A549 (cell line): ENCODE measurements at regions not wholly inside any gene's neighbourhood (a gene's known extent, or its start where the extent isn't known, plus 50 kb on each side); places are given as distances from the start of the nearest gene placed in this dataset.
A peak's percentile ranks its signal among the peaks of the same experiment; 100 is the strongest.

ENCODE experiments used
- ATAC-seq, 2 experiments: fragments of 200-7000 bp in 1 of 2; fragments of >200 bp in 1 of 2; cut with Nextera tagmentation in 1 of 2; cut with Tn5 transposase in 1 of 2; 3 replicates each; pipeline versions ENCODE4 v1.8.0 to v1.9.1; 2018 to 2020; ENCODE audit warnings: mild to moderate bottlenecking in 1 of 2, moderate library complexity in 1 of 2
- CTCF ChIA-PET: fragments of 300-600 bp; sonication (Branson Sonifier 250); formaldehyde crosslinking; extraction: SDS; loops from one replicate; lab custom pipeline; 2021; ENCODE audit warnings: antibody characterized with exemption, inconsistent platforms; lab: Yijun Ruan, JAX
- POLR2A ChIA-PET: fragments of 350-600 bp; formaldehyde crosslinking; extraction: SDS; loops from one replicate; lab custom pipeline; 2021; ENCODE audit warnings: antibody characterized with exemption, inconsistent platforms; lab: Yijun Ruan, JAX
- DNase-seq, 2 experiments: peaks; one replicate each; pipeline versions ENCODE4 v3.0.0 to v3.0.0-alpha.2; 2011 to 2016; ENCODE audit warnings: low read depth in 1 of 2, low spot score in 1 of 2
- FAIRE-seq: peaks from 2 replicates; lab custom pipeline; 2011; peaks lifted over from hg19 to GRCh38; lab: Jason Lieb, UNC
- H3K27ac ChIP-seq, 2 experiments: fragments of >200 bp; sonication (Bioruptor Twin); formaldehyde crosslinking; 3 replicates each; pipeline ENCODE4 v1.5.1; 2016 to 2017
- H3K4me1 ChIP-seq: fragments of >200 bp; sonication (Bioruptor Twin); formaldehyde crosslinking; 3 replicates; pipeline ENCODE4 v1.6.1; 2016
- H3K4me2 ChIP-seq: fragments of >200 bp; sonication (Bioruptor Twin); formaldehyde crosslinking; 3 replicates; pipeline ENCODE4 v1.6.1; 2016
- H3K4me3 ChIP-seq: fragments of >200 bp; sonication (Bioruptor Twin); formaldehyde crosslinking; 3 replicates; pipeline ENCODE4 v1.5.1; 2016
- H3K9me3 ChIP-seq: fragments of >200 bp; sonication (Bioruptor Twin); formaldehyde crosslinking; 3 replicates; pipeline ENCODE4 v1.6.1; 2016
- BHLHE40 ChIP-seq: IDR thresholded peaks from 2 replicates; pipeline ENCODE4 v1.6.1; 2012; ENCODE audit warnings: low read depth, low read length, inconsistent platforms
- CEBPB ChIP-seq, 2 experiments: fragments of >200 bp in 1 of 2; sonication (Bioruptor Twin) in 1 of 2; formaldehyde crosslinking in 1 of 2; IDR thresholded peaks; 2 replicates each; pipeline ENCODE4 v1.6.1; 2012 to 2016
- CHD2 ChIP-seq: fragments of 150-350 bp; IDR thresholded peaks from 2 replicates; pipeline ENCODE4 v1.6.1; 2014; ENCODE audit warnings: low read length; ENCODE audit not compliant: partially characterized antibody
- CHD4 ChIP-seq: fragments of 200-600 bp; sonication (generic); IDR thresholded peaks from 2 replicates; pipeline ENCODE4 v1.6.1; 2016; ENCODE audit warnings: antibody characterized with exemption, mild to moderate bottlenecking, borderline replicate concordance
- HDAC2 ChIP-seq: fragments of 200-600 bp; sonication (generic); IDR thresholded peaks from 2 replicates; pipeline ENCODE4 v1.6.1; 2016
- HOXA7 ChIP-seq: fragments of 250-450 bp; sonication (Bioruptor Pico); IDR thresholded peaks from 2 replicates; pipeline ENCODE4 v1.5.0; 2020; ENCODE audit warnings: mild to moderate bottlenecking, moderate library complexity
- HOXB5 ChIP-seq: fragments of 250-450 bp; sonication (Bioruptor Pico); IDR thresholded peaks from 2 replicates; pipeline ENCODE4 v1.5.0; 2020; ENCODE audit warnings: mild to moderate bottlenecking, moderate library complexity
- JUNB ChIP-seq: fragments of >200 bp; sonication (Bioruptor Twin); formaldehyde crosslinking; IDR thresholded peaks from 2 replicates; pipeline ENCODE4 v1.6.1; 2016
- KDM5A ChIP-seq: fragments of 200-600 bp; sonication (generic); IDR thresholded peaks from 2 replicates; pipeline ENCODE4 v1.6.1; 2016; ENCODE audit warnings: antibody characterized with exemption, mild to moderate bottlenecking
- MAFK ChIP-seq: fragments of 450-650 bp; IDR thresholded peaks from 2 replicates; pipeline ENCODE4 v1.6.1; 2014; ENCODE audit not compliant: partially characterized antibody
- MYC ChIP-seq: IDR thresholded peaks from 2 replicates; pipeline ENCODE4 v1.6.1; 2012; ENCODE audit warnings: mild to moderate bottlenecking, inconsistent platforms, low read length, improper control_type of control experiment, borderline replicate concordance
- NPAS2 ChIP-seq: fragments of 250-450 bp; sonication (Bioruptor Pico); IDR thresholded peaks from 2 replicates; pipeline ENCODE4 v1.8.0; 2022; ENCODE audit warnings: mild to moderate bottlenecking, moderate library complexity, borderline replicate concordance
- NR3C1 ChIP-seq: fragments of >200 bp; sonication (Bioruptor Twin); formaldehyde crosslinking; IDR thresholded peaks from 3 replicates; pipeline ENCODE4 v1.6.1; 2017
- POLR2A ChIP-seq: IDR thresholded peaks from 2 replicates; pipeline ENCODE4 v1.6.1; 2012; ENCODE audit warnings: mild to moderate bottlenecking, low read length
- POLR2AphosphoS2 ChIP-seq: conservative IDR thresholded peaks from 2 replicates; pipeline ENCODE4 v1.6.1; 2012; ENCODE audit warnings: low read length, improper control_type of control experiment, inconsistent platforms
- RARB ChIP-seq: fragments of 250-450 bp; sonication (Bioruptor Pico); IDR thresholded peaks from 2 replicates; pipeline ENCODE4 v1.8.0; 2021; ENCODE audit warnings: mild to moderate bottlenecking, moderate library complexity
- RCOR1 ChIP-seq: fragments of 150-350 bp; IDR thresholded peaks from 2 replicates; pipeline ENCODE4 v1.6.1; 2014; ENCODE audit warnings: antibody characterized with exemption, low read length, low read depth
- SMC3 ChIP-seq: fragments of >200 bp; sonication (Bioruptor Twin); formaldehyde crosslinking; IDR thresholded peaks from 3 replicates; pipeline ENCODE4 v1.6.1; 2018; ENCODE audit warnings: inconsistent platforms
- ZC3H11A ChIP-seq: fragments of 450-650 bp; IDR thresholded peaks from 2 replicates; pipeline ENCODE4 v1.6.1; 2014; ENCODE audit warnings: antibody characterized with exemption, mild to moderate bottlenecking
- ZNF302 ChIP-seq: fragments of 250-450 bp; sonication (Bioruptor Pico); IDR thresholded peaks from 2 replicates; pipeline ENCODE4 v1.9.0; 2021; ENCODE audit warnings: inconsistent platforms, mild to moderate bottlenecking, moderate library complexity
- ZSCAN20 ChIP-seq: fragments of 250-450 bp; sonication (Bioruptor Pico); IDR thresholded peaks from 2 replicates; pipeline ENCODE4 v1.8.0; 2022; ENCODE audit warnings: mild to moderate bottlenecking, moderate library complexity
- WGBS: methylation state at CpG from one replicate; pipeline ENCODE4 v1.1.6; 2017; ENCODE audit errors: missing lambda C conversion rate; 5-methylcytosine and 5-hydroxymethylcytosine counted together
- TF ChIP-seq, protein P1 (sequence below): fragments of 250-450 bp; sonication (Bioruptor Pico); IDR thresholded peaks from 2 replicates; pipeline ENCODE4 v1.5.0; 2021; ENCODE audit warnings: mild to moderate bottlenecking, moderate library complexity, borderline replicate concordance
- TF ChIP-seq, protein P2 (sequence below): fragments of 250-450 bp; sonication (Bioruptor Pico); IDR thresholded peaks from 2 replicates; pipeline ENCODE4 v1.5.0; 2020; ENCODE audit warnings: low read depth, mild to moderate bottlenecking, moderate library complexity
- TF ChIP-seq, protein P3 (sequence below): fragments of 450-650 bp; IDR thresholded peaks from 2 replicates; pipeline ENCODE4 v1.6.1; 2014; ENCODE audit warnings: antibody characterized with exemption
- TF ChIP-seq, protein P4 (sequence below): fragments of >200 bp; sonication (Bioruptor Twin); formaldehyde crosslinking; IDR thresholded peaks from 3 replicates; pipeline ENCODE4 v1.6.1; 2016
- TF ChIP-seq, protein P5 (sequence below): IDR thresholded peaks from 2 replicates; pipeline ENCODE4 v1.6.1; 2012
- TF ChIP-seq, protein P6 (sequence below): fragments of >200 bp; sonication (Bioruptor Twin); formaldehyde crosslinking; IDR thresholded peaks from 3 replicates; pipeline ENCODE4 v1.5.1; 2016

DNA sequence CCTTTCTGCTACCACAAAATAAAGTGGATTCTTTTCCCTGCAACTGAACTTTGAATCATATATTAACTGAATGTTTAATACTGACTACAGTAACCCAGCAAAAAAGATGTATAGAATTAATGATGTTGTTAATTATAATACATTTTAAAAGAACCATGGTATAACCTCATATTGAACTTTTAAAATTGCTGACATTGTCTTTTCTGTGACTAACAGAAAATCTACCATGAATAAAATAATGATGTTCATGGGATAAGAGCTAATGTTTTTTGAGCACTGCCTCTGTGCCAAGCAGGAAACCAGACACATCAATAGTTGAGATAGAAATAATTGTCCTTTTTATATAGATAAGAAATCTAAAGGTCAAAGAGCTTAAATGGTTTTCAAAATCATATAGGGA is 691.9 kb downstream of the PDHA2 start:
- H3K4me2 ChIP-seq = no peak overlapping the region
- no peak overlapping the region for H3K27ac ChIP-seq
- FAIRE-seq = no peak
- CTCF ChIA-PET = no interaction called here
- TF ChIP-seq, protein P1, sequence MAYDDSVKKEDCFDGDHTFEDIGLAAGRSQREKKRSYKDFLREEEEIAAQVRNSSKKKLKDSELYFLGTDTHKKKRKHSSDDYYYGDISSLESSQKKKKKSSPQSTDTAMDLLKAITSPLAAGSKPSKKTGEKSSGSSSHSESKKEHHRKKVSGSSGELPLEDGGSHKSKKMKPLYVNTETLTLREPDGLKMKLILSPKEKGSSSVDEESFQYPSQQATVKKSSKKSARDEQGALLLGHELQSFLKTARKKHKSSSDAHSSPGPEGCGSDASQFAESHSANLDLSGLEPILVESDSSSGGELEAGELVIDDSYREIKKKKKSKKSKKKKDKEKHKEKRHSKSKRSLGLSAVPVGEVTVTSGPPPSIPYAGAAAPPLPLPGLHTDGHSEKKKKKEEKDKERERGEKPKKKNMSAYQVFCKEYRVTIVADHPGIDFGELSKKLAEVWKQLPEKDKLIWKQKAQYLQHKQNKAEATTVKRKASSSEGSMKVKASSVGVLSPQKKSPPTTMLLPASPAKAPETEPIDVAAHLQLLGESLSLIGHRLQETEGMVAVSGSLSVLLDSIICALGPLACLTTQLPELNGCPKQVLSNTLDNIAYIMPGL = no peak
- TF ChIP-seq MAFK = peak; percentile 85
- no peaks in the 10 kb centered on the region for H3K4me1 ChIP-seq
- DNase-seq = no peak
- no peak overlapping the region for H3K4me3 ChIP-seq
- H3K9me3 ChIP-seq = no peaks in the 10 kb centered on the region
- POLR2A ChIA-PET = no interaction called here
- ATAC-seq = no peak

DNA sequence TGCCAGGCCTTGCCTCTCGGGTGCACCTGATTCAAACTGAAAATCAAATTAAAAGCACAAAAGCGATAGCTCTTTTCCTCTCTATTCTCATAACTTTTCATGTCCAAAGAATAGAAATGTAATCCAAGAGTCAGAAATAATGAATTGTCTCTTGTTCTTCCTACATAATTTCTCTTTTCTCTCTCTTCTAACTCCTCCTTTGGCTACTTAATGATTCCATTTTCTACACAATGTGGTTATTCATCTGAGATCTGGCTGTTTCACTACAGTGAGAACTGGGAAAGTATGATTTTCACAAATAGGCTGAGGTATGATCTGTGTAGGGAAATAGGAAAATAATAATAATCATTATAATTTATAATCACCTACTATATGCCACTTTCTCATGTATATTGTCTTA is 703.5 kb downstream of the PDHA2 start:
- no peak overlapping the region for H3K4me3 ChIP-seq
- H3K4me2 ChIP-seq = no peak overlapping the region
- H3K27ac ChIP-seq = no peak overlapping the region
- no peaks in the 10 kb centered on the region for H3K4me1 ChIP-seq
- no peaks in the 10 kb centered on the region for H3K9me3 ChIP-seq
- POLR2A ChIA-PET = no interaction called here
- 50% methylated on average over 2 of the region's 2 CpGs for WGBS
- FAIRE-seq = no peak
- TF ChIP-seq MAFK (no peak), POLR2AphosphoS2 (no peak), CHD2 (no peak), SMC3 (no peak), ZC3H11A (no peak), RARB (CRISPR knock-in tag) (no peak), NR3C1 (no peak), MYC (no peak), BHLHE40 (no peak)
- DNase-seq = no peak
- ATAC-seq = no peak
- CTCF ChIA-PET = no interaction called here

DNA sequence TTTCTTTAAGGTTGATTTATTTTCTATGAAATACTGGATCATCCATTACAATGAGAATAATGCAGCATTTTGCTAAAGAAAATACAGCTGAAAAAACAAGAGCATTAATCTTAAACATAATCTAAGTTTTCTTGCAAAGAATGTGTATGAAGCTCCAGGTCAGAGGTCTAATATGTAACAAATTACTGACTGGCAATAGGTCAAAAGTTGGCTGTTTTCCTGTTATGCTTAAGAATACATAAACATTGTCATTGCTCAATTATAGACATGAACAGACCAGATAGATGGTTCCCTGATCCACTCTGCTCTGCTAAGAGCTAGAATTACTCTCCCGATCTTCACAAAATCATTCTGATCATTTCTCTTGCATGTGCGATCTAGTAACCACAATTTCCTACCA is 718.6 kb downstream of the PDHA2 start:
- H3K4me3 ChIP-seq = no peak overlapping the region
- no peaks in the 10 kb centered on the region for H3K4me1 ChIP-seq
- no peak overlapping the region for H3K27ac ChIP-seq
- no peaks in the 10 kb centered on the region for H3K9me3 ChIP-seq
- DNase-seq = no peak
- H3K4me2 ChIP-seq = no peak overlapping the region
- ATAC-seq = no peak
- ChIA-PET POLR2A (no interaction called here), CTCF (no interaction called here)
- TF ChIP-seq, protein P2, sequence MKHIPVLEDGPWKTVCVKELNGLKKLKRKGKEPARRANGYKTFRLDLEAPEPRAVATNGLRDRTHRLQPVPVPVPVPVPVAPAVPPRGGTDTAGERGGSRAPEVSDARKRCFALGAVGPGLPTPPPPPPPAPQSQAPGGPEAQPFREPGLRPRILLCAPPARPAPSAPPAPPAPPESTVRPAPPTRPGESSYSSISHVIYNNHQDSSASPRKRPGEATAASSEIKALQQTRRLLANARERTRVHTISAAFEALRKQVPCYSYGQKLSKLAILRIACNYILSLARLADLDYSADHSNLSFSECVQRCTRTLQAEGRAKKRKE = no peak
- TF ChIP-seq JUNB = no peak
- no peak for TF ChIP-seq HOXB5 (CRISPR knock-in tag)
- no peak for TF ChIP-seq ZC3H11A
- TF ChIP-seq, protein P3, sequence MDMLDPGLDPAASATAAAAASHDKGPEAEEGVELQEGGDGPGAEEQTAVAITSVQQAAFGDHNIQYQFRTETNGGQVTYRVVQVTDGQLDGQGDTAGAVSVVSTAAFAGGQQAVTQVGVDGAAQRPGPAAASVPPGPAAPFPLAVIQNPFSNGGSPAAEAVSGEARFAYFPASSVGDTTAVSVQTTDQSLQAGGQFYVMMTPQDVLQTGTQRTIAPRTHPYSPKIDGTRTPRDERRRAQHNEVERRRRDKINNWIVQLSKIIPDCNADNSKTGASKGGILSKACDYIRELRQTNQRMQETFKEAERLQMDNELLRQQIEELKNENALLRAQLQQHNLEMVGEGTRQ = no peak
- no peak for TF ChIP-seq ZNF302
- no peak for TF ChIP-seq CEBPB (IDR thresholded peaks at IDR 0.05)
- no peak for TF ChIP-seq HDAC2
- TF ChIP-seq KDM5A = no peak
- TF ChIP-seq, protein P4, sequence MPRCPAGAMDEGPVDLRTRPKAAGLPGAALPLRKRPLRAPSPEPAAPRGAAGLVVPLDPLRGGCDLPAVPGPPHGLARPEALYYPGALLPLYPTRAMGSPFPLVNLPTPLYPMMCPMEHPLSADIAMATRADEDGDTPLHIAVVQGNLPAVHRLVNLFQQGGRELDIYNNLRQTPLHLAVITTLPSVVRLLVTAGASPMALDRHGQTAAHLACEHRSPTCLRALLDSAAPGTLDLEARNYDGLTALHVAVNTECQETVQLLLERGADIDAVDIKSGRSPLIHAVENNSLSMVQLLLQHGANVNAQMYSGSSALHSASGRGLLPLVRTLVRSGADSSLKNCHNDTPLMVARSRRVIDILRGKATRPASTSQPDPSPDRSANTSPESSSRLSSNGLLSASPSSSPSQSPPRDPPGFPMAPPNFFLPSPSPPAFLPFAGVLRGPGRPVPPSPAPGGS = no peak
- TF ChIP-seq ZSCAN20 (CRISPR knock-in tag) = no peak
- TF ChIP-seq RARB (CRISPR knock-in tag) = no peak
- no peak for TF ChIP-seq RCOR1
- TF ChIP-seq HOXA7 (CRISPR knock-in tag) = no peak
- no peak for TF ChIP-seq NR3C1
- TF ChIP-seq NPAS2 (CRISPR knock-in tag) = no peak
- TF ChIP-seq, protein P5, sequence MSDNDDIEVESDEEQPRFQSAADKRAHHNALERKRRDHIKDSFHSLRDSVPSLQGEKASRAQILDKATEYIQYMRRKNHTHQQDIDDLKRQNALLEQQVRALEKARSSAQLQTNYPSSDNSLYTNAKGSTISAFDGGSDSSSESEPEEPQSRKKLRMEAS = no peak
- TF ChIP-seq POLR2A = no peak
- TF ChIP-seq, protein P6, sequence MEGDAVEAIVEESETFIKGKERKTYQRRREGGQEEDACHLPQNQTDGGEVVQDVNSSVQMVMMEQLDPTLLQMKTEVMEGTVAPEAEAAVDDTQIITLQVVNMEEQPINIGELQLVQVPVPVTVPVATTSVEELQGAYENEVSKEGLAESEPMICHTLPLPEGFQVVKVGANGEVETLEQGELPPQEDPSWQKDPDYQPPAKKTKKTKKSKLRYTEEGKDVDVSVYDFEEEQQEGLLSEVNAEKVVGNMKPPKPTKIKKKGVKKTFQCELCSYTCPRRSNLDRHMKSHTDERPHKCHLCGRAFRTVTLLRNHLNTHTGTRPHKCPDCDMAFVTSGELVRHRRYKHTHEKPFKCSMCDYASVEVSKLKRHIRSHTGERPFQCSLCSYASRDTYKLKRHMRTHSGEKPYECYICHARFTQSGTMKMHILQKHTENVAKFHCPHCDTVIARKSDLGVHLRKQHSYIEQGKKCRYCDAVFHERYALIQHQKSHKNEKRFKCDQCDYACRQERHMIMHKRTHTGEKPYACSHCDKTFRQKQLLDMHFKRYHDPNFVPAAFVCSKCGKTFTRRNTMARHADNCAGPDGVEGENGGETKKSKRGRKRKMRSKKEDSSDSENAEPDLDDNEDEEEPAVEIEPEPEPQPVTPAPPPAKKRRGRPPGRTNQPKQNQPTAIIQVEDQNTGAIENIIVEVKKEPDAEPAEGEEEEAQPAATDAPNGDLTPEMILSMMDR = no peak
- TF ChIP-seq CHD4 = no peak
- WGBS = 34% methylated on average over 2 of the region's 2 CpGs
- no peak for FAIRE-seq
